Nucleus accumbens (tissue), 56 donors: ENCODE measurements at regions not wholly inside any gene's neighbourhood (a gene's known extent, or its start where the extent isn't known, plus 50 kb on each side); places are given as distances from the start of the nearest gene placed in this dataset.
"Not testable (repeated sequence)": the region's sequence is repeated elsewhere in the genome, so short reads cannot be mapped to it uniquely, and the experiment has no call there.

Source experiments
- DNase-seq, 56 donors: peaks; one replicate each; lab custom pipeline; 2025; lab: John Stamatoyannopoulos, UW

GRCh38 chr10:83476211-83476610 is 663.1 kb upstream of the GHITM start:
- no peak for DNase-seq

GRCh38 chr10:83489161-83489560 is 650.1 kb upstream of the GHITM start:
- DNase-seq, result no peak

GRCh38 chr10:83492004-83492403 is 647.3 kb upstream of the GHITM start:
- DNase-seq, result no peak

- DNase-seq, result no peak
These were observed 626.6 kb upstream of the GHITM start for GRCh38 chr10:83512681-83513080.

- DNase-seq, result no peak
These were observed 624.3 kb upstream of the GHITM start for GRCh38 chr10:83515001-83515400.

GRCh38 chr10:83516788-83517187 is 622.5 kb upstream of the GHITM start:
- DNase-seq, result no peak

GRCh38 chr10:83517456-83517855 is 621.9 kb upstream of the GHITM start:
- no peak for DNase-seq

- no peak for DNase-seq
These were observed 620.5 kb upstream of the GHITM start for GRCh38 chr10:83518779-83519178.

- DNase-seq, result not testable (repeated sequence)
These were observed 618.9 kb upstream of the GHITM start for GRCh38 chr10:83520386-83520785.

GRCh38 chr10:83522456-83522855 is 616.9 kb upstream of the GHITM start:
- no peak for DNase-seq

- no peak for DNase-seq
These were observed 616.4 kb upstream of the GHITM start for GRCh38 chr10:83522881-83523386.

- no peak for DNase-seq
These were observed 611.4 kb upstream of the GHITM start for GRCh38 chr10:83527934-83528333.

- no peak for DNase-seq
These were observed 606.0 kb upstream of the GHITM start for GRCh38 chr10:83533290-83533689.

- no peak for DNase-seq
These were observed 602.9 kb upstream of the GHITM start for GRCh38 chr10:83536426-83536825.

- no peak for DNase-seq
These were observed 601.3 kb upstream of the GHITM start for GRCh38 chr10:83538047-83538446.

- no peak for DNase-seq
These were observed 599.6 kb upstream of the GHITM start for GRCh38 chr10:83539528-83540308.

- DNase-seq, result no peak
These were observed 598.3 kb upstream of the GHITM start for GRCh38 chr10:83541046-83541445.

GRCh38 chr10:83542774-83543411 is 596.4 kb upstream of the GHITM start:
- no peak for DNase-seq

- DNase-seq, result no peak
These were observed 595.4 kb upstream of the GHITM start for GRCh38 chr10:83543691-83544462.

- DNase-seq, result no peak
These were observed 593.4 kb upstream of the GHITM start for GRCh38 chr10:83545901-83546391.

- DNase-seq, result not testable (repeated sequence)
These were observed 588.1 kb upstream of the GHITM start for GRCh38 chr10:83551190-83551589.
